Endothelial cell of umbilical vein (primary cell): ENCODE measurements at regions not wholly inside any gene's neighbourhood (a gene's known extent, or its start where the extent isn't known, plus 50 kb on each side); places are given as distances from the start of the nearest gene placed in this dataset.

Experiments used
- BruUV-seq: library from RNA; stranded (reverse); fragments of 400-500 nt; replicated peaks from 2 replicates; lab custom pipeline; 2021; lab: Mats Ljungman, UMichigan
- CTCF ChIA-PET: fragments of 300-600, 350-600 bp; sonication (Branson Sonifier 250); formaldehyde crosslinking; loops from one replicate; lab custom pipeline; 2021; ENCODE audit warnings: antibody characterized with exemption, inconsistent platforms; lab: Charles Lee
- POLR2A ChIA-PET: fragments of 300-600, 350-600 bp; sonication (Branson Sonifier 250); formaldehyde crosslinking; loops from one replicate; lab custom pipeline; 2021; ENCODE audit warnings: antibody characterized with exemption, inconsistent platforms; lab: Charles Lee
- DNase-seq: peaks from one replicate; pipeline ENCODE4 v3.0.0-alpha.2; 2011; ENCODE audit warnings: low read depth, low spot score
- FAIRE-seq: peaks from 2 replicates; lab custom pipeline; 2011; peaks lifted over from hg19 to GRCh38; lab: Jason Lieb, UNC
- H2AFZ ChIP-seq: 2 replicates; pipeline ENCODE4 v1.6.0; 2012; ENCODE audit warnings: low read depth, low read length, control low read depth, inconsistent platforms
- H3K27ac ChIP-seq: 2 replicates; pipeline ENCODE4 v1.5.1; 2011; ENCODE audit warnings: low read depth, mild to moderate bottlenecking, control low read depth, low read length, moderate library complexity; ENCODE audit not compliant: insufficient read depth
- H3K27me3 ChIP-seq, 2 experiments: 2 replicates each; pipeline versions ENCODE4 v1.6.0 to v1.6.1; 2011; ENCODE audit warnings: low read length in 2 of 2, mixed read lengths in 1 of 2; ENCODE audit not compliant: control insufficient read depth in 2 of 2, insufficient read depth in 2 of 2
- H3K36me3 ChIP-seq, 2 experiments: 2 replicates in 1 of 2; 3 replicates in 1 of 2; pipeline ENCODE4 v1.5.1; 2011; ENCODE audit warnings: low read length in 2 of 2, mild to moderate bottlenecking in 1 of 2, moderate library complexity in 1 of 2; ENCODE audit not compliant: control insufficient read depth in 2 of 2, insufficient read depth in 2 of 2; ENCODE audit errors: extremely low read depth in 1 of 2
- H3K4me1 ChIP-seq: 3 replicates; pipeline ENCODE4 v1.5.1; 2011; ENCODE audit warnings: mild to moderate bottlenecking, low read length; ENCODE audit not compliant: control insufficient read depth, insufficient read depth; ENCODE audit errors: extremely low read depth
- H3K4me2 ChIP-seq: 2 replicates; pipeline ENCODE4 v1.6.1; 2011; ENCODE audit warnings: low read length, control low read depth, mixed read lengths; ENCODE audit not compliant: insufficient read depth
- H3K4me3 ChIP-seq, 3 experiments: fragments of 200-600 bp in 1 of 3; sonication (generic), shearing (Covaris generic) in 1 of 3; replicated peaks in 1 of 3; 2 replicates each; pipeline ENCODE4 v1.5.1; 2011 to 2016; ENCODE audit warnings: control low read depth in 3 of 3, low read length in 3 of 3, mild to moderate bottlenecking in 2 of 3, inconsistent platforms in 1 of 3, low read depth in 1 of 3, moderate library complexity in 1 of 3; ENCODE audit not compliant: insufficient read depth in 1 of 3
- H3K79me2 ChIP-seq: 2 replicates; pipeline ENCODE4 v1.6.0; 2012; ENCODE audit warnings: low read length, inconsistent platforms; ENCODE audit not compliant: control insufficient read depth, insufficient read depth
- H3K9ac ChIP-seq: replicated peaks from 2 replicates; pipeline ENCODE3; 2011; ENCODE audit warnings: low read length, control low read depth; ENCODE audit not compliant: insufficient read depth; ENCODE audit errors: extremely low read depth
- H3K9me1 ChIP-seq: replicated peaks from 3 replicates; pipeline ENCODE4 v1.6.0; 2011; ENCODE audit warnings: mild to moderate bottlenecking, low read length; ENCODE audit not compliant: control insufficient read depth, insufficient read depth; ENCODE audit errors: extremely low read depth
- H3K9me3 ChIP-seq: replicated peaks from 2 replicates; pipeline ENCODE4 v1.5.1; 2012; ENCODE audit warnings: low read length, inconsistent platforms; ENCODE audit not compliant: control insufficient read depth, insufficient read depth
- H4K20me1 ChIP-seq: replicated peaks from 2 replicates; pipeline ENCODE3; 2011; ENCODE audit warnings: mild to moderate bottlenecking, low read length; ENCODE audit not compliant: control insufficient read depth, insufficient read depth; ENCODE audit errors: extremely low read depth
- CTCF ChIP-seq, 2 donors: IDR thresholded peaks; 1 replicate in 1 of 2; 2 replicates in 1 of 2; pipeline ENCODE4 v1.5.1; 2011; ENCODE audit warnings: low read length in 2 of 2, mild to moderate bottlenecking in 2 of 2, moderate library complexity in 2 of 2, control low read depth in 1 of 2, inconsistent platforms in 1 of 2, low read depth in 1 of 2; ENCODE audit not compliant: insufficient read depth in 1 of 2; ENCODE audit errors: extremely low read depth in 1 of 2
- EZH2 ChIP-seq: IDR thresholded peaks from 2 replicates; pipeline ENCODE4 v1.6.1; 2012; ENCODE audit warnings: borderline replicate concordance, low read depth, mild to moderate bottlenecking, moderate library complexity, low read length, inconsistent platforms; ENCODE audit not compliant: severe bottlenecking
- FOS ChIP-seq: IDR thresholded peaks from 2 replicates; pipeline ENCODE4 v1.6.1; 2011; ENCODE audit warnings: mild to moderate bottlenecking, low read length, moderate library complexity, borderline replicate concordance; ENCODE audit not compliant: insufficient read depth
- GATA2 ChIP-seq: IDR thresholded peaks from 2 replicates; pipeline ENCODE4 v1.7.0; 2011; ENCODE audit warnings: low read depth, mild to moderate bottlenecking, moderate library complexity, mixed read lengths, low read length; ENCODE audit not compliant: insufficient read length, insufficient read depth
- JUN ChIP-seq: IDR thresholded peaks from 2 replicates; pipeline ENCODE4 v1.6.1; 2011; ENCODE audit warnings: borderline replicate concordance, low read depth; ENCODE audit not compliant: insufficient read length, insufficient read depth
- MAX ChIP-seq: IDR thresholded peaks from 2 replicates; pipeline ENCODE4 v1.6.1; 2011; ENCODE audit not compliant: insufficient read depth, insufficient read length
- MYC ChIP-seq: IDR thresholded peaks from one replicate; pipeline ENCODE4 v1.6.1; 2011; ENCODE audit warnings: mild to moderate bottlenecking, low read depth, low read length
- POLR2A ChIP-seq: IDR thresholded peaks from 2 replicates; pipeline ENCODE4 v1.6.1; 2012; ENCODE audit warnings: low read depth, mild to moderate bottlenecking, control low read depth, low read length
- POLR2AphosphoS5 ChIP-seq: IDR thresholded peaks from 2 replicates; pipeline ENCODE4 v1.6.1; 2012; ENCODE audit warnings: low read depth, mild to moderate bottlenecking, control low read depth, low read length, moderate library complexity; ENCODE audit not compliant: insufficient read depth
- dilution Hi-C: fragments of 300-500 bp; cut with MboI; formaldehyde crosslinking; loops from one replicate; pipeline ENCODE4 v1.15.0; 2019; ENCODE audit warnings: low sequenced_read_pairs; ENCODE audit not compliant: extremely low pct_ligation_motif_present
- intact Hi-C: fragments of 100-400 bp; cut with micrococcal nuclease; formaldehyde crosslinking; loops from one replicate; pipeline ENCODE4 v1.10.0; 2022

- no peak for DNase-seq
- Histone ChIP-seq H4K20me1 (no peaks in the 10 kb centered on the region), H3K79me2 (no peaks in the 10 kb centered on the region), H3K27ac (no peak overlapping the region), H3K4me1 (no peaks in the 10 kb centered on the region), H3K9me3 (peaks cover 4% of the 10 kb centered on the region), H3K9me1 (no peaks in the 10 kb centered on the region), H3K4me2 (no peak overlapping the region), H3K36me3 (no peaks in the 10 kb centered on the region), H3K27me3 (no peaks in the 10 kb centered on the region), H3K4me3 (no peak overlapping the region), H3K9ac (no peak overlapping the region), H2AFZ (no peak overlapping the region)
- ChIA-PET CTCF (no interaction called here), POLR2A (no interaction called here)
- BruUV-seq = no TSS peak
- dilution Hi-C loops (no loop called here), intact Hi-C loops (no loop called here)
- TF ChIP-seq POLR2A (no peak), FOS (no peak), POLR2AphosphoS5 (no peak), MYC (no peak), GATA2 (no peak), EZH2 (no peak), CTCF (IDR thresholded peaks at IDR 0.05; ENCODE audit: extremely low read depth in 1 of 2, insufficient read depth in 1 of 2, low read depth in 1 of 2, low read length in 2 of 2) (no peak), JUN (no peak), MAX (no peak)
- no peak for FAIRE-seq
These were observed 207.0 kb downstream of the MAF start for GRCh38 chr16:79393564-79393963.
